Hematopoietic multipotent progenitor cell treated with erythropoietin and hydrocortisone succinate and interleukin-3 and kit ligand, for 4 days (in vitro differentiated cells): ENCODE measurements at regions not wholly inside any gene's neighbourhood (a gene's known extent, or its start where the extent isn't known, plus 50 kb on each side); places are given as distances from the start of the nearest gene placed in this dataset.

Source experiments
- DNase-seq: peaks from one replicate; pipeline ENCODE4 v3.0.0-alpha.2; 2015

- DNase-seq: no peak
Measured at GRCh38 chr10:117884592-117884991, 162.1 kb downstream of the RAB11FIP2 start.

DNA sequence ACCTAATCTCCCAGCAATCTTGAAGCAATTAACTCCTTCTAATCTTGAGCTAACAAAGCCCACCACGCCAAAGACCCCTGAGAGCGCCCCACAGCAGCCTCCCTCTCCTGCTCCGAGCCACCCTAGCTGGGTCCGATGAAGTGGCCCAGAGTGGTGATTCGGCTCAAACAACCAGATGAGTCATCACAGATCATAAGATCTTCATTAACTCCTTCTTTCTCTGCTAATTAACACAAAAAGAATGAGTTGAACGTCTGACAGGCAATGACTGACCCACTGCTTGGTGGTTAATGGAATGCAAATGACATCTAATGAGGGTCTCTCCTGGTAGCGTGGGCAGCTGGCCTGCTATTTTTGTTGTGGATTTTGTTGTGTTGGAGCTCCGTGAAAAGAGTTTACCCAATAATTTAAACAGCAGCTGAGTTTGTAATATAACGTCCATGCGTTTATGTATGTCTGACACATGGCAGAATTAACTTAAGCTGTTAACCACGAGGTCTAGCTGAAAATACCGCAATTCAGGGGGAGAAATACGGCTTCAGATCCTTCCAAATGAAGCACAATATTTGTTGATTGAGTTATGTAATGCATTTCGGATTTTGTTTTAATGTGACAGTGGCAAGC is 161.4 kb downstream of the RAB11FIP2 start:
- no peak for DNase-seq

GRCh38 chr10:117886766-117887165 is 160.0 kb downstream of the RAB11FIP2 start:
- no peak for DNase-seq

DNA sequence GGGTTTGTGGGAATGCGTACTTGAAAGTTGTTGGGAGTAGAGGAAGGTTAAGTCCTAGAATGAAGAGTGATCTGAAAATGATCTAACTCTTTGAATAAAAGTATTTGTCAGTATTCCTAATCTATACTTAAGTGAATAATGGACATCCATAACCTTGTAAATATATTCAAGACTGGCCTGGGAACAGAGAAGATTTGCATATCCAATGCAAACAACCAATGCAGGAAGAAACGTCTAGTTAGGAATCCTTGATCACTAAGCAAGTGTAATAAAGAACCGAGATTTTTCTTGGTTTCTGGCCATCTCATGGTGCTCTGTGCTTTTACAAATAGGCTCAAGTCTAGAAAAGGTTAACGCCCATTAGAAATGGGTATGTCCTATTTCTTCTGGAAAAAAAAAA is 157.1 kb downstream of the RAB11FIP2 start:
- DNase-seq: no peak

DNA sequence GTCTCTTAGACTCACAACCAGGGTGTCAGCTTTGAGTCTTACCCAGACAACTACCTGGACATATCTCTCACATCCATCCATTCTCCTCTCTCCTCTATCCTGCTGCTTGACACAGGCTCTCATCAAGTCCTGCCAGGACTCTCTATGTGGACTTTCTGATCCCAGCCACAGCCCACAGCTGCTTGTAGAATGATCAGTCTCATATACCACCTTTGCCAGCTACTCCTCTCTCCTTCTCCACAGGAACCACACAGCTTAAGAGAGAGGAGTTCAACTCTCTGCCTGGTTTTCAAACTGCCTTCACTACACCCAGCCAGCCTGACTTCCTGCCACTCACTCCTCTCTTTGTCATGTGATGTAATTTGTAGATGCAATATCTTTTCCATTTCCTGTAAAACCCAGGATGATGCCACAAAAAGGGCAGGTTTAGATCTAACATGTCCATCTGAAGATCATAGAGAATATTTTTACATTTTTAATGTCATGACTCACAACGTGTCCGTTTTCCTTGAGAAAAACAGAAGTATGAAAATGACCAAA is 154.0 kb downstream of the RAB11FIP2 start:
- DNase-seq: no peak

- no peak for DNase-seq
Measured at GRCh38 chr10:117894339-117894738, 152.4 kb downstream of the RAB11FIP2 start.

DNA sequence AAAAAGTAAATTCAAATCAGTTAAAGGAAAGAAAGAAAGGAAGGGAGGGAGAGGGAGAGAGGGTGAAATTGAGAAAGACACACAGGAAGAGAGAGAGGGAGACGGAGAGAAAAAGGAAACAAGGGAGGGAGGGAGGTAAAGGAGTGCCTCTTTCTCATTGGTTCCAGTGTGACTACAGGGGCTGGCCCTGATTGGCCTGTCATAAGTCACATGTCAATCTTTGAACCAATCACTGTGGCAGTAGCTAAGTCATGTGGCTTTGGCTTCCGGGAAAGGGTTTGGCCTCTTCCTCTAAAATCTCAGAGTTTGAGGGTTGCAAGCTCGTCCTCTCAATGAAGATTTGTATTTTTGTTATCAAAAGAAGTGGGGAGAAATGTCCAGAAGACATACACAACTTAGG is 150.2 kb downstream of the RAB11FIP2 start:
- no peak for DNase-seq

- DNase-seq: no peak
Measured at GRCh38 chr10:117899181-117899683, 147.5 kb downstream of the RAB11FIP2 start.

GRCh38 chr10:117900280-117900679 is 146.5 kb downstream of the RAB11FIP2 start:
- no peak for DNase-seq

- no peak for DNase-seq
Measured at GRCh38 chr10:117903854-117904253, 142.9 kb downstream of the RAB11FIP2 start.

DNA sequence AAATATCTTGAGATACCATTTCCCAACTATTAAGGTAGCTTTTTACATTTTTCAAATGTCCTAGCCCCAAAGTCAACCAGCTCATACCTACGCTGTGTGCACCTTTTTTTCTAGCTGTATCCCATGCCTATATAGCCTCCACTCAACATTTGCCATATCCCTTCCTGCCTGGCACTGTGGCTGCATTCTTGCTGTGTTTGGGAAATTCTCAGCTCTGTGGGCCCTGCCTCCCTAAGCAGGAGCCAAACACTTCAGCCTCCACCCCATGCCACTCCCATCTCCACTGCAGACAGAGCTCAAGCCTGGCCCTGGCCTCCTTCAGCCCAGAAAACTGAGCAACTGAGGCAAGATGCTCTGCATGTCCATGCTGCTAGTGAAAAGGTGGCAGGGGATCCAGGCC is 141.3 kb downstream of the RAB11FIP2 start:
- DNase-seq: no peak

DNA sequence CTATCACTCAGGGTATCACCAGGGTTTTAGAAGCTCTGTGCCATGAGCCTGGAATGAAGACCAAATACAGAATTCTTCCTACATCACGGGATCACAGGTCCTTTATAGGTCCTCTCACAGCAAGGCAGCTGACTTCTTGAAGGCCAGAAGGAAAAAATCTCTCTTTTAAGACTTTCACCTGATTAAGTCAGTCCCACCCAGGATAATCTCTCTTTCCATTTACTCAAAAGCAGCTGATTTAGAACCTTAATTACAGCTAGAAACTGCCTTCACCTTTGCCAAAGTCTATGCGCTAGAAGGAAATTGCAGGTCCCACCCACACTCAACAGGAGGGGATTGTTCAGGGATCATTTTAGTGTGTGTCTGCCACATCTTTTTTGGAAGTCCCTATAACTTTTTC is 135.1 kb downstream of the RAB11FIP2 start:
- DNase-seq: no peak

DNA sequence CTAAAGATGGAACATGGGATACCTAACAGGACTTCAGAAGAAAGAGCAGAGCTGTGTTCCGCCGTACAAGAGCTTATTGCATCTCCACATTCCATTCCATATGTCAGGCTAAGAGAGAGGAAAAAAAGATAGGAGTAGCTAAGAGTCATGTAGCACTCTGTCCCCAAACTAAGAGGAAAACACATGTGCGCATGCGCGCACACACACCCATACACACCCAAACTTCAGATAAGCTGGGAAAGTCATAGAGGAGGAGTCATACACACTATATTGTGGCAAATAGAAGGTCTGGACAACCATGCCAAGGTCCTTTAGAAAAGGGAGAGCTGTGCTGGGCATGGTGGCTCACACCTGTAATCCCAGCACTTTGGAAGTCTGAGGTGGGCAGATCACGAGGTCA is 132.4 kb downstream of the RAB11FIP2 start:
- no peak for DNase-seq

DNA sequence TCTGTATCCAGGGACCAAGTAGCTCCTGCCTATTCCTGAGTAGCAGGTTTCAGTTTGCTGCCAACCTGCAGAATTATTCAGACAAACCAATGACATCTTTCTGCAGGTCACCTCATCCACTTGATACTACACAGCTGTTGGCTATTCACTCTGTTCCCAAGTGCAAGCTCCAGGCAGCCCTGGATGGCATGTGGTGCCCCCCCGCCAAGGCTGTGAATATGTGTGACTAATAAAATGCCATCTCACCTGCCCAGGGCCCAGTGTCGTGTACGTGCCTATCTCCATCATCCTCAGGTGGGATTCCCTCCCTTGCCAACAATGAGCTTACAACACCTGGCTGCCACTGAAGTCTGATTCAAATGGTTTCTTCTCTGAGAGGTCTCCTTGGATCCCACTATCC is 125.8 kb downstream of the RAB11FIP2 start:
- no peak for DNase-seq

DNA sequence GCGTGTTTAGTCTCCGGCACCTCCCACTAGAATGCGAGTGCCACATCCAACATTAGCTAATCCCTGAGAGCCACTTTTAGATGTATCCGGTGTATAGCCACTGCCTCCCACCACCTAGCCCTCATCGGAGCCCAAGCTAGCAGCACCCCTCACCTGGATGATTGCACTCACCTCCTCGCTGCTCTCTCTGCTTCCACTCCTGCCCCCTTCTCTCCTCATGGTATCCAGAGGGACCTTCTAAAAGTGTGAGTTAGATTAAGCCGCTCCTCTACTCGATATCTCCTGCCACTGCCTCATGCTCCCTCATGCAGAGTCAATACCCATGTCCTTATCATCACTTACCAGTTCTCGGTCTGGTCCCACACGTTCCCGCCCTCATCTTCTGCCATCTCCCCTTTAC is 125.3 kb downstream of the RAB11FIP2 start:
- no peak for DNase-seq

GRCh38 chr10:117924820-117925219 is 121.9 kb downstream of the RAB11FIP2 start:
- DNase-seq: no peak

DNA sequence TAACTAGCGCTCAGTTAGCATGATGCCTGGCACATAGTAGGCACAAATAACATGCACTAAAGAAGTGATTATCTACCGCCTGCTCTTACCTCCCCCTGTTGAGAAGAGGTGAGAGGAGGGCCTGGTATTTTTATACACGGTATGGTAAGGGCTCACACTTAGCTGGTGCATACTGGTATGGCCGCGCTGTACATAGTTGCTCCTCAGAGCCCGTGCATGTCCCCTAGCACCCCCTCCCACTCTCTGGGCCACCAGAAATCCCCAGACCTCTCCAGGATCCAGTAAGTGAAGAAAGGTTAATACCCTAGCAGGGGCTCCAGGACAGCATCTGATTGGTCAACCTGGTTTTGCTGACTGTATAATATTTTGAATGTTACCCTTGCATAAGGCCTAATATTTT is 121.4 kb downstream of the RAB11FIP2 start:
- no peak for DNase-seq

DNA sequence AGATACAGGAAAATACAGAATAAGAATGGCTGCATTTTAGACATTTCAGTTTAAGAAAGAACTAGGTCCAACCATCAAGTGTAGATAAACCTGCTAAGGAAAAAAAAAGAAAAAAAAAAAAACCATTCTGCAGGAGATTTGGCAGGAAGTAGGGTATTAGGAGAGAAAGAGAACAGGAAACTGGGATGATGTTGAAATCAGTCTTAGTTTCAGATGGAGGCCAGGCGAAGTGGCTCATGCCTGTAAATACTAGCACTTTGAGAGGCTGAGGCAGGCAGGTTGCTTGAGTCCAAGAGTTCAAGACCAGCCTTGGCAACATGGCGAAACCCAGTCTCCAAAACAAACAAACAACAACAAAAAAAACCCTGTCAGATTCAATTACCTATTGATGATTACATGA is 120.2 kb downstream of the RAB11FIP2 start:
- no peak for DNase-seq

DNA sequence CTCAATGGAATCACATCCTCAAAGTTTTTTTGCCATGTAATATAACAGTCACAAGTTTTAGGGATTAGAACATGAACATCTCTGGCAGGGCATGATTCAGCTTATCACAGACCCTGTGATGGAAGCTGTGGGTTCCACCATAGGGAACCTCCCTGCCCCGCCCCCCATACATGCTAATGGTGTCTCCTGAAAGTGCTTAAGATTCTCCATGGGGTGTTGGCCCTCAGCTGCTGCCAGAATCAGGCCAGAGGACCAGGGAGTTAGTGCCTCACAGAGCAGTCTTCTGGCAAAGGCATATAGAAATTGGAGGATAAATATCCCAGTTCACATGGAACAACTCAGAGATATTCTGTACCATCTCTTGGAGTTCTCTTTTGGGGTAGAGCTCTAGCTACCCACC is 119.4 kb downstream of the RAB11FIP2 start:
- DNase-seq: no peak

DNA sequence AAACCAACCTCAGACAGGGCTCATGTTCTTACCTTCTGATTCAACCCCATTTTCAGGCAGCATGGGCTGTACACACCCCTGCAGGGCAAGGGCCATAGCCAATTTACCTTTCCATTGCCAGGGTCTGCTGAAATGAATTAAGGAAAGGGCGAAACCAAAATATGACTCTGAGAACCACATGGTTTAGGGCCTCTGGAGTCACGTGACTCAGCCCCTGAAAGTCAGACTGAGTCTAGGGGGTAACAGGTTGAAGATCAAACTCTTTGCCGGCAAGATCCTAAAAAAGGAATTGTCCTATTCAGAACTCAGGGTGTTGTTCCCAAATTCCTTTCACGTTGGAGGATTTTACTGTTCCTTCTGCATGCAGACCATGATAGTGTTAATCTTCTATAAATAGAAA is 118.9 kb downstream of the RAB11FIP2 start:
- DNase-seq: no peak

GRCh38 chr10:117928281-117928680 is 118.5 kb downstream of the RAB11FIP2 start:
- no peak for DNase-seq

- DNase-seq: no peak
Measured at GRCh38 chr10:117928741-117929140, 118.0 kb downstream of the RAB11FIP2 start.

- DNase-seq: no peak
Measured at GRCh38 chr10:117929327-117930067, 117.2 kb downstream of the RAB11FIP2 start.

DNA sequence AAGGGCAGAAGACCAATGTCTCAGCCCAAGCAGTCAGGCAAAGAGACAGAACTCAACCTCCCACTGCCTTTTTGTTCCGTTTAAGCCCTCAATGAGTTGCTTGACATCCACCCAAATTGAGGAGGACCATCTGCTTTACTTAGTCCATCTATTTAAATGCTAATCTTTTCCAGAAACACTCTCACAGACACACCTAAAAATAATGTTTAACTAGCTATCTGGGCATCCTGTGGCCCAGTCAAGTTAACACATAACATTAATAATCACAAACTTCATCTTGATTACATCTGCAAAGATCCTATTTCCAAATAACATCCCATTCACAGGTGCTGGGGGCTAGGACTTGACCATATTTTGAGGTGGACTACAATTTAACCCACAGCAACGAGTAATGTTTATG is 115.7 kb downstream of the RAB11FIP2 start:
- no peak for DNase-seq
